ENCODE measurements at regions not wholly inside any gene's neighbourhood (a gene's known extent, or its start where the extent isn't known, plus 50 kb on each side); places are given as distances from the start of the nearest gene placed in this dataset.

GRCh38 chr12:62995097-62995496 lies 60.1 kb upstream of the PPM1H start:
- DNase-seq (ENCODE audit: low spot score): no peak

- no peak for DNase-seq (ENCODE audit: low spot score)
Observed at GRCh38 chr12:62986844-62987243, 51.9 kb upstream of the PPM1H start.

All from A172 (cell line).